Keratinocyte (primary cell): ENCODE measurements at regions not wholly inside any gene's neighbourhood (a gene's known extent, or its start where the extent isn't known, plus 50 kb on each side); places are given as distances from the start of the nearest gene placed in this dataset.

Experiments used
- DNase-seq: peaks from one replicate; pipeline ENCODE4 v3.0.0-alpha.2; 2011; ENCODE audit warnings: low read depth, missing footprints, low spot score
- FAIRE-seq: peaks from 2 replicates; lab custom pipeline; 2011; peaks lifted over from hg19 to GRCh38; lab: Jason Lieb, UNC
- H2AFZ ChIP-seq: 2 replicates; pipeline ENCODE4 v1.6.0; 2012; ENCODE audit warnings: low read length, control low read depth, inconsistent platforms; ENCODE audit not compliant: control insufficient read depth
- H3K27ac ChIP-seq: 2 replicates; pipeline ENCODE4 v1.5.1; 2011; ENCODE audit warnings: low read length; ENCODE audit not compliant: control insufficient read depth, insufficient read depth
- H3K27me3 ChIP-seq: 3 replicates; pipeline ENCODE4 v1.6.0; 2011; ENCODE audit warnings: low read length; ENCODE audit not compliant: control insufficient read depth, insufficient read depth; ENCODE audit errors: extremely low read depth
- H3K36me3 ChIP-seq, 2 experiments: 2 replicates in 1 of 2; 3 replicates in 1 of 2; pipeline ENCODE4 v1.5.1; 2011; ENCODE audit warnings: low read length in 2 of 2, mild to moderate bottlenecking in 1 of 2; ENCODE audit not compliant: control insufficient read depth in 2 of 2, insufficient read depth in 2 of 2; ENCODE audit errors: extremely low read depth in 1 of 2
- H3K4me1 ChIP-seq: 3 replicates; pipeline ENCODE4 v1.5.1; 2011; ENCODE audit warnings: low read length; ENCODE audit not compliant: control insufficient read depth, insufficient read depth; ENCODE audit errors: extremely low read depth
- H3K4me2 ChIP-seq: 3 replicates; pipeline ENCODE4 v1.6.0; 2011; ENCODE audit warnings: low read depth, low read length; ENCODE audit not compliant: control insufficient read depth, insufficient read depth; ENCODE audit errors: extremely low read depth
- H3K4me3 ChIP-seq, 3 experiments: fragments of 200-600 bp in 1 of 3; sonication (generic) in 1 of 3; 2 replicates in 2 of 3; 3 replicates in 1 of 3; pipeline ENCODE4 v1.5.1; 2011 to 2016; ENCODE audit warnings: low read length in 3 of 3, mild to moderate bottlenecking in 3 of 3, control low read depth in 2 of 3, inconsistent platforms in 1 of 3, low read depth in 1 of 3, mixed read lengths in 1 of 3, mixed run types in 1 of 3, moderate library complexity in 1 of 3; ENCODE audit not compliant: control insufficient read depth in 2 of 3, insufficient read depth in 2 of 3; ENCODE audit errors: extremely low read depth in 1 of 3
- H3K79me2 ChIP-seq: 2 replicates; pipeline ENCODE4 v1.6.0; 2012; ENCODE audit warnings: low read length; ENCODE audit not compliant: control insufficient read depth, insufficient read depth
- H3K9ac ChIP-seq: 3 replicates; pipeline ENCODE4 v1.6.0; 2011; ENCODE audit warnings: low read length; ENCODE audit not compliant: control insufficient read depth, insufficient read depth; ENCODE audit errors: extremely low read depth
- H3K9me1 ChIP-seq: 3 replicates; pipeline ENCODE4 v1.6.0; 2011; ENCODE audit warnings: low read length; ENCODE audit not compliant: control insufficient read depth, insufficient read depth; ENCODE audit errors: extremely low read depth
- H3K9me3 ChIP-seq: 2 replicates; pipeline ENCODE4 v1.5.1; 2012; ENCODE audit warnings: low read depth, low read length; ENCODE audit not compliant: control insufficient read depth
- H4K20me1 ChIP-seq: 3 replicates; pipeline ENCODE4 v1.6.0; 2011; ENCODE audit warnings: low read length; ENCODE audit not compliant: control insufficient read depth, insufficient read depth; ENCODE audit errors: extremely low read depth
- CTCF ChIP-seq, 3 experiments: IDR thresholded peaks in 1 of 3; conservative IDR thresholded peaks in 1 of 3; optimal IDR thresholded peaks in 1 of 3; 2 replicates in 2 of 3; 3 replicates in 1 of 3; pipeline versions ENCODE3 to v1.5.1; 2011; ENCODE audit warnings: low read length in 3 of 3, mild to moderate bottlenecking in 3 of 3, moderate library complexity in 2 of 3, control low read depth in 1 of 3, inconsistent platforms in 1 of 3; ENCODE audit not compliant: insufficient read depth in 2 of 3; ENCODE audit errors: extremely low read depth in 1 of 3
- EZH2 ChIP-seq: IDR thresholded peaks from one replicate; pipeline ENCODE4 v1.6.1; 2012; ENCODE audit warnings: inconsistent platforms, mild to moderate bottlenecking, low read length, moderate library complexity
- dilution Hi-C: fragments of 300-500 bp; cut with MboI; formaldehyde crosslinking; loops from one replicate; pipeline ENCODE4 v1.7.0; 2020; ENCODE audit warnings: low sequenced_read_pairs; ENCODE audit not compliant: extremely low pct_ligation_motif_present

GRCh38 chr14:80300351-80300750 is 89.0 kb upstream of the DIO2 start:
- Histone ChIP-seq H3K9me1 (no peaks in the 10 kb centered on the region), H3K27ac (no peak overlapping the region), H3K79me2 (no peaks in the 10 kb centered on the region), H3K9ac (no peak overlapping the region), H2AFZ (no peak overlapping the region), H3K4me1 (no peaks in the 10 kb centered on the region), H3K36me3 (no peaks in the 10 kb centered on the region), H4K20me1 (no peaks in the 10 kb centered on the region), H3K4me3 (no peak overlapping the region), H3K27me3 (no peaks in the 10 kb centered on the region), H3K9me3 (no peaks in the 10 kb centered on the region), H3K4me2 (no peak overlapping the region)
- no peak for DNase-seq
- TF ChIP-seq EZH2 (no peak), CTCF (optimal IDR thresholded peaks at IDR 0.05 in 1 of 3, IDR thresholded peaks at IDR 0.05 in 1 of 3, conservative IDR thresholded peaks at IDR 0.05 in 1 of 3; ENCODE audit: extremely low read depth in 1 of 3, insufficient read depth in 2 of 3, low read length in 3 of 3) (no peak)
- dilution Hi-C loops = no loop called here
- FAIRE-seq = no peak

- dilution Hi-C loops = no loop called here
- FAIRE-seq = no peak
- TF ChIP-seq CTCF (optimal IDR thresholded peaks at IDR 0.05 in 1 of 3, IDR thresholded peaks at IDR 0.05 in 1 of 3, conservative IDR thresholded peaks at IDR 0.05 in 1 of 3; ENCODE audit: extremely low read depth in 1 of 3, insufficient read depth in 2 of 3, low read length in 3 of 3) = no peak
- no peak for TF ChIP-seq EZH2
These were observed 87.2 kb upstream of the DIO2 start for GRCh38 chr14:80298491-80299017.

More at GRCh38 chr14:80298491-80299017, 87.2 kb upstream of the DIO2 start:
- Histone ChIP-seq H3K4me2 (no peak overlapping the region), H3K9ac (no peak overlapping the region), H3K9me1 (no peaks in the 10 kb centered on the region), H3K36me3 (no peaks in the 10 kb centered on the region), H3K4me1 (no peaks in the 10 kb centered on the region), H4K20me1 (no peaks in the 10 kb centered on the region), H3K4me3 (no peak overlapping the region), H2AFZ (no peak overlapping the region), H3K9me3 (no peaks in the 10 kb centered on the region), H3K27me3 (no peaks in the 10 kb centered on the region), H3K79me2 (no peaks in the 10 kb centered on the region), H3K27ac (no peak overlapping the region)
- DNase-seq = no peak
